Activated B cell treated with CpG ODN at 0.5 μM for 24 hours (primary cell): ENCODE measurements at regions not wholly inside any gene's neighbourhood (a gene's known extent, or its start where the extent isn't known, plus 50 kb on each side); places are given as distances from the start of the nearest gene placed in this dataset.

Experiments used
- ATAC-seq: fragments of 200-7000 bp; cut with Tn5 transposase; one replicate; pipeline ENCODE4 v1.10.0; 2021; ENCODE audit warnings: low read depth, mild to moderate bottlenecking, moderate library complexity
- CTCF ChIA-PET: fragments of 350-600 bp; sonication (Branson Sonifier 250); formaldehyde crosslinking; loops from one replicate; lab custom pipeline; 2021; ENCODE audit warnings: antibody characterized with exemption; lab: Charles Lee
- POLR2A ChIA-PET: fragments of 350-600 bp; sonication (Branson Sonifier 250); formaldehyde crosslinking; loops from one replicate; lab custom pipeline; 2021; ENCODE audit warnings: antibody characterized with exemption; lab: Charles Lee
- DNase-seq: peaks from one replicate; pipeline ENCODE4 v3.0.0; 2022
- H3K27ac Mint-ChIP-seq: one replicate; pipeline ENCODE4 v1.8.0; 2020; ENCODE audit warnings: mixed read lengths
- H3K27me3 Mint-ChIP-seq: one replicate; pipeline ENCODE4 v1.8.0; 2021; ENCODE audit warnings: mixed read lengths
- H3K36me3 Mint-ChIP-seq: one replicate; pipeline ENCODE4 v1.8.0; 2021; ENCODE audit warnings: low read depth, mixed read lengths
- H3K4me1 Mint-ChIP-seq: one replicate; pipeline ENCODE4 v1.8.0; 2021; ENCODE audit warnings: mixed read lengths
- H3K4me3 Mint-ChIP-seq: one replicate; pipeline ENCODE4 v1.8.0; 2020; ENCODE audit warnings: mild to moderate bottlenecking, mixed read lengths
- H3K9me3 Mint-ChIP-seq: one replicate; pipeline ENCODE4 v1.8.0; 2020; ENCODE audit warnings: mixed read lengths
- CTCF ChIP-seq: fragments of 200-600 bp; IDR thresholded peaks from one replicate; pipeline ENCODE4 v1.8.0; 2022; ENCODE audit warnings: antibody characterized with exemption, mild to moderate bottlenecking
- intact Hi-C: fragments of 100-400 bp; cut with micrococcal nuclease; formaldehyde crosslinking; loops from one replicate; pipeline ENCODE4 v1.15.1; 2024

- Mint-ChIP-seq H3K4me1 (peaks cover 30% of the 10 kb centered on the region), H3K27ac (no peak overlapping the region), H3K36me3 (no peaks in the 10 kb centered on the region), H3K4me3 (no peak overlapping the region), H3K27me3 (no peaks in the 10 kb centered on the region), H3K9me3 (no peaks in the 10 kb centered on the region)
- no peak for TF ChIP-seq CTCF
- intact Hi-C loops = no loop called here
- ChIA-PET POLR2A (no interaction called here), CTCF (no interaction called here)
- ATAC-seq (no peak), DNase-seq (no peak)
These were observed 60.5 kb upstream of the BCL6 start for GRCh38 chr3:187805774-187806173.

- Mint-ChIP-seq H3K27ac (no peak overlapping the region), H3K4me1 (peaks cover 28% of the 10 kb centered on the region)
- intact Hi-C loops = no loop called here
These were observed 62.0 kb upstream of the BCL6 start for GRCh38 chr3:187807086-187807862.

GRCh38 chr3:187808527-187808895, 63.2 kb upstream of the BCL6 start:
- intact Hi-C loops = no loop called here
- H3K27ac Mint-ChIP-seq = no peak overlapping the region

More at GRCh38 chr3:187807086-187807862, 62.0 kb upstream of the BCL6 start:
- no peak for DNase-seq
- POLR2A ChIA-PET = no interaction called here
- H3K36me3 Mint-ChIP-seq = no peaks in the 10 kb centered on the region
- no peaks in the 10 kb centered on the region for H3K27me3 Mint-ChIP-seq
- H3K9me3 Mint-ChIP-seq = no peaks in the 10 kb centered on the region
- no peak for ATAC-seq
- TF ChIP-seq CTCF = no peak
- CTCF ChIA-PET = no interaction called here
- no peak overlapping the region for H3K4me3 Mint-ChIP-seq

GRCh38 chr3:187809612-187809991, 64.3 kb upstream of the BCL6 start:
- no peaks in the 10 kb centered on the region for H3K9me3 Mint-ChIP-seq
- H3K4me1 Mint-ChIP-seq = peaks cover 10% of the 10 kb centered on the region
- no peak for TF ChIP-seq CTCF
- no peak overlapping the region for H3K4me3 Mint-ChIP-seq
- no peak overlapping the region for H3K27ac Mint-ChIP-seq
- CTCF ChIA-PET = no interaction called here
- H3K36me3 Mint-ChIP-seq = no peaks in the 10 kb centered on the region
- H3K27me3 Mint-ChIP-seq = no peaks in the 10 kb centered on the region
- POLR2A ChIA-PET = no interaction called here
- no peak for ATAC-seq
- no peak for DNase-seq
- intact Hi-C loops = no loop called here

More at GRCh38 chr3:187808527-187808895, 63.2 kb upstream of the BCL6 start:
- Mint-ChIP-seq H3K4me1 (peaks cover 17% of the 10 kb centered on the region), H3K9me3 (no peaks in the 10 kb centered on the region), H3K36me3 (no peaks in the 10 kb centered on the region), H3K4me3 (no peak overlapping the region), H3K27me3 (no peaks in the 10 kb centered on the region)
- POLR2A ChIA-PET = interaction anchor here (0.5 to 0.7 kb wide), 2 partner anchors 11 to 277 kb away, joined by 3 to 9 read pairs; no protein-coding TSS in a partner anchor
- TF ChIP-seq CTCF = no peak
- CTCF ChIA-PET = no interaction called here
- no peak for DNase-seq
- no peak for ATAC-seq

GRCh38 chr3:187810021-187810446, 64.8 kb upstream of the BCL6 start:
- Mint-ChIP-seq H3K4me1 (peaks cover 6% of the 10 kb centered on the region), H3K27me3 (no peaks in the 10 kb centered on the region), H3K4me3 (no peak overlapping the region), H3K27ac (no peak overlapping the region), H3K36me3 (no peaks in the 10 kb centered on the region), H3K9me3 (no peaks in the 10 kb centered on the region)
- no peak for DNase-seq
- intact Hi-C loops = no loop called here
- ChIA-PET CTCF (no interaction called here), POLR2A (no interaction called here)
- no peak for ATAC-seq
- no peak for TF ChIP-seq CTCF
